Cardiac septum (tissue), 1 donor: ENCODE measurements at regions not wholly inside any gene's neighbourhood (a gene's known extent, or its start where the extent isn't known, plus 50 kb on each side); places are given as distances from the start of the nearest gene placed in this dataset.
"Not testable (repeated sequence)": the region's sequence is repeated elsewhere in the genome, so short reads cannot be mapped to it uniquely, and the experiment has no call there.

Source experiments
- DNase-seq: peaks from one replicate; pipeline ENCODE4 v3.0.0-alpha.2; 2020; ENCODE audit warnings: low spot score
- intact Hi-C: fragments of 100-400 bp; cut with DNase I; formaldehyde crosslinking; loops from one replicate; pipeline ENCODE4 v1.14.0; 2022
- donor health status: DM: no; HTN: no; CAD: no.

- intact Hi-C loops, DNase-seq: not testable (repeated sequence)
These were observed 351.2 kb upstream of the PIK3R1 start for GRCh38 chr5:67864335-67864734.

GRCh38 chr5:67858471-67859031, 357.0 kb upstream of the PIK3R1 start:
- no peak for DNase-seq
- intact Hi-C loops: no loop called here

DNA sequence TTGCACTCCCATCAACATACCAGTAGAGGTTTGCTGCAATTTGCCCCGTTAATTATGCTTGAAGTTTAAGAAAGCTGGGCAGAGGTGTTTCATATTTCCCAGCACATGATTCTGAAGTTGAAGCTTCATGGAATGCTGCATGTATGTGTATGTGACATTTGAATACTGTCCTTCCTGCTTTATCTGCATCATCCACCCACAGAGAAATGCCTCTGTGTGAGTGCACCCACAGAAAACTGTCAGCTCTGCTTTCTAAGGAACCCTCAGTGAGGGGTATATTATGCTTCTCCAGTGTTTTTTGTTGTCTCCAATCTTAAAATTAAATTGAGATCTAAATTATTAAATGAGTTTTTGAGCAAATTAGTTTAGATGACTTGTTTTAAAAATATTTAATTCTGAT, 358.1 kb upstream of the PIK3R1 start:
- intact Hi-C loops: no loop called here
- no peak for DNase-seq

GRCh38 chr5:67855523-67855922, 360.0 kb upstream of the PIK3R1 start:
- intact Hi-C loops: no loop called here
- DNase-seq: no peak

GRCh38 chr5:67850906-67851305, 364.6 kb upstream of the PIK3R1 start:
- intact Hi-C loops: not testable (repeated sequence)

GRCh38 chr5:67844924-67845323, 370.6 kb upstream of the PIK3R1 start:
- no peak for DNase-seq
- intact Hi-C loops: no loop called here

More at GRCh38 chr5:67850906-67851305, 364.6 kb upstream of the PIK3R1 start:
- not testable (repeated sequence) for DNase-seq

GRCh38 chr5:67842806-67843205, 372.8 kb upstream of the PIK3R1 start:
- DNase-seq: no peak
- intact Hi-C loops: no loop called here

- intact Hi-C loops: not testable (repeated sequence)
These were observed 378.3 kb upstream of the PIK3R1 start for GRCh38 chr5:67837225-67837624.

DNA sequence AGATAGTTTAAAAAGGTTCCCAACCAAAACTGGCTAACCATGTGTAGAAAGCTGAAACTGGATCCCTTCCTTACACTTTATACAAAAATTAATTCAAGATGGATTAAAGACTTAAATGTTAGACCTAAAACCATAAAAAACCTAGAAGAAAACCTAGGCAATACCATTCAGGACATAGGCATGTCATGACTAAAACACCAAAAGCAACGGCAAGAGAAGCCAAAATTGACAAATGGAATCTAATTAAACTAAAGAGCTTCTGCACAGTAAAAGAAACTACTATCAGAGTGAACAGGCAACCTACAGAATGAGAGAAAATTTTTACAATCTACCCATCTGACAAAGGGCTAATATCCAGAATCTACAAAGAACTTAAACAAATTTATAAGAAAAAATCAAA, 379.1 kb upstream of the PIK3R1 start:
- intact Hi-C loops, DNase-seq: not testable (repeated sequence)

More at GRCh38 chr5:67837225-67837624, 378.3 kb upstream of the PIK3R1 start:
- not testable (repeated sequence) for DNase-seq

DNA sequence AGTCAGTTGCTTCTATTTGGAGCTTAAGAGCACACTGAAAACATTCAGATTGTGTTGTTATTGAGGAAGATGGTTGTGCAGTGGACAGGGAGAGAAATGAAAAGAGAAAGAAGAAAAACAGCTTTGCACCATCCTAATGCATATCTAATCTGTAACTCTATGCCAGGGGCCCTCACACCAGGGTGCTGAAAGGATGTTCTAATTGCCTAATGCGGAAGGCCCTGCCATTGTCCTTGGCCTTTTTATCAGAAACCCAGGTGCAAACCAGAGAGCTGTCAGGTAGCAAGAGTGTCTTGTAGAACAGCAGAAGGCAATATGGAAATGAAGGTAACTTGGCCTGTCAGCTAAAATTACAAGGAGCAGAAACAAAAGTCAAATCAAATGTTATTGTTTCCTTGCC, 384.5 kb upstream of the PIK3R1 start:
- DNase-seq: no peak
- intact Hi-C loops: no loop called here

GRCh38 chr5:67827541-67827940, 388.0 kb upstream of the PIK3R1 start:
- intact Hi-C loops: no loop called here
- no peak for DNase-seq

GRCh38 chr5:67824852-67825251, 390.7 kb upstream of the PIK3R1 start:
- DNase-seq: no peak
- intact Hi-C loops: no loop called here

GRCh38 chr5:67817652-67818051, 397.9 kb upstream of the PIK3R1 start:
- intact Hi-C loops: no loop called here
- DNase-seq: no peak

DNA sequence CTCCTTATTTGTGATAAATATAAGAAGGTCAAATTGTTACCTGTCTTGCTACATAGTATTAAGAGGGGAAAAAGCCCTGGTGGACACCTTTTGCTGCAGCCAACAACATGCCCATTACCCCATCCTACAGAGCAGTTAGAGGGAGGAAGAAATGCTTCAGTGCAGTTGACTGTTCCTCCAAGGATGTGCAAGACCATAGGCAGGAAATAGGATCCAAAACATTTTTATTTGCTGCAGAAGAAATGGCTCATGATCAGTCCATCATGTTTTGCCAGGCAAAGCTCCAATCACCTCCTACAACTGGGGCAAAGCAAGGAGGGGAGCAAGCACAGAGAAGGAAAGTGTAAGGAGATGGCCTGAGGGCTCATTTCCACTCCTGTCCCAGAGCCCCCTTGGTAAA, 399.1 kb upstream of the PIK3R1 start:
- no peak for DNase-seq
- intact Hi-C loops: no loop called here

DNA sequence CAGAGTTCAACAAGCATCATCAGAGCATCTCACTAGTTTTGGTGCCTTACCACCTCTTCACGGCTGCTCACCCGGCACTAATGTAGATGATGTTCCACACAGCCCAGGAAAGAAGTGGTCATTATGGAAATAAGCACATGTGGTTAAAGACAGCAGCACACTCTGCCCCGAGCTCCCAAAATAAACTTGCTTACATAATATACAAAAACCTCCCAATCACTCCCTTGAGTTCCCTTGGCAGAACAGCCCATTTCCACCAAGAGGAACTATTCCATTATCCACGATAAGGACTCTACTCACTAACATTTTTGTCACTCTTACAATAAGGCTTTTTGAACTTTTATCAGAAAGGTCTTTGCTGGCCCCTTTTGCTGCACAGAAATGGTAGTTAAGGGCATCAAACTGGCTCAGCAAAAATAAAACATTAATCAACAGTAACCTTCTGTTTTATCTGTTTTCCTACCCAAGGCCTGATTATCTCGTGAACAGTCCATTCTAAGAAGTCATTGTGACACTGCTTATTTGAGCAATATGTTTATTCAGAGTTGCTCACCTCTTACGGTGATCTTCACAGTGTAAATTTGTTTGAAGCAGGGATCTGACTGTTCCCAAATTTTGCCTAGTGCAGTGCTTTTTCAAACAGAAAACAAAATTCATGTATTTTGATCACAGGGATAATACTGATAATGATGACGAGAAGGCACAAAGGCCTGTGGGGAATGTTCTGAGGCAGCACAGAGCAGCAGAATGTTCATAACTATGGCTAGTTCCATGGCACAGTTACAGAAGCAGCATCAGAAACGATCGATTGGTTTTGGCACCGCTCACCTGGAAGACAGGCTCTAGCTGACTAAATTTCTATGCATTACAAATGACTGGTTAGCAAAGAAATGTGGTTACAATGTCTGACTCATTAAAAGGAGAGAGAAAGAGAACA, 399.8 kb upstream of the PIK3R1 start:
- DNase-seq: no peak
- intact Hi-C loops: loop anchor here (2.0 kb wide), 1 partner anchor 167 kb away; no protein-coding TSS in a partner anchor

DNA sequence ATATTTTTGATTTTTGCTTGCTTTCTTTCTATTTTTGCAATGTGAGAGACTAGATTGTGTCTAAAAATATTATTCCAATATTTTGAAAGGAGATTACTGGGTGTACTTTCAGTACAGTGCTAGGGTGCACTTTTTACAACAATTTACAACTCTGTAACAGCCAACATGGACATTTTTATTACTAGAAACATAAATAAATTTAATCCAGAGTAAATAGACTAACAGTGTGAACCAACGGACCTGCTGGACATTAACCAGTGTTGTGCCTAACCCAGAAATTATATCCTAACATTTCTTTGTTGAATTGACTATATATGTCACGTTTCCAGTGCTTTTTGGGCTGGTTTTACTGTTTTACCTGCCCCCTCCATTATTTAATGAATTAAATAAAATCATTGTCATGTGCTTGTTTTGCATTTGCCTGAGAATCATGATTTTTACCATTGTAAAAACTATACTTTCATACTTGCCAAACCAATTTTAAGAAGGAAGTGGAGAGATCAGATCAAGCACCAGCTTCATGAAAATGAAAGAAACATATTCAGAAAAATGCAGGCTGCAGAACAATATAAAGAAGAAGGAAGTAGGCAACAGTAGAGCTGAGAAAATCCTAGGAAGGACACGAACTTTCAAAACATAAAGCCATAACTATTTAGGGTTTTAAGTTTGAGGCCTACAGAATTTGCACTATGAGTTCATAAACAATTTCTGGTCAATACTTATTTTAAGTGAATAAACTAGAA, 400.8 kb upstream of the PIK3R1 start:
- intact Hi-C loops: loop anchor here (2.0 kb wide), 1 partner anchor 166 kb away; no protein-coding TSS in a partner anchor
- DNase-seq: no peak

DNA sequence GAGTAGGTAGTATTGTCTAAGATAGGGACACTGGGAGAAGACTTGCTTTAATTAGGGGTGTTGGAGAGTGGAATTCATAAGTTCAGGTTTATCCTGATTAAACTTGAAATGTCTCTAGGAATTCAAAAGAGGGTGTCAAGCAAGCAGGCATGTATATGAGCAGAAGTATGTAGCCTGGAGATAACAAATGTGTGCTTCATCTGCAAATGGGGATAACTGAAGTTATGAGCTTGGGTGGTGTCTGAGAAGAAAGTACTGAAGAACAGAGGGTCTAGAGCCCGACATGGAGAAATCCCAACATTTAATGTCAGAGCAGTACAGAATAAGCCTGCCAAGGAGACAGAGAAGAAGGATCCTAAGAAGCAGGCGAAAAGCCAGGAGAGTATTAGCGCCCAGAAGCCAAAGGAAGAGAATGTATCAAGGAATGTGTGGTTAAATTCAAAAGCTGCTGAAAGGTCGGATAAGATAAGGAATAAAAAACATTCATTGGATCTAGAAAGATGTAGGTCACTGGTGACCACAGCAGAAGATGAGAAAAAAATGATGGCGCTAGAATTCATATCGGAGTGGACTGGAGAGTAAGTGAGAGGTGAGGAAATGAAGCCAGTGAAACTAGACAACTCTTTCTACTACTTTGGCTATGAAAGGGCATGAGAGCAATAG, 401.5 kb upstream of the PIK3R1 start:
- intact Hi-C loops: loop anchor here (2.0 kb wide), 1 partner anchor 165 kb away; no protein-coding TSS in a partner anchor
- DNase-seq: no peak

DNA sequence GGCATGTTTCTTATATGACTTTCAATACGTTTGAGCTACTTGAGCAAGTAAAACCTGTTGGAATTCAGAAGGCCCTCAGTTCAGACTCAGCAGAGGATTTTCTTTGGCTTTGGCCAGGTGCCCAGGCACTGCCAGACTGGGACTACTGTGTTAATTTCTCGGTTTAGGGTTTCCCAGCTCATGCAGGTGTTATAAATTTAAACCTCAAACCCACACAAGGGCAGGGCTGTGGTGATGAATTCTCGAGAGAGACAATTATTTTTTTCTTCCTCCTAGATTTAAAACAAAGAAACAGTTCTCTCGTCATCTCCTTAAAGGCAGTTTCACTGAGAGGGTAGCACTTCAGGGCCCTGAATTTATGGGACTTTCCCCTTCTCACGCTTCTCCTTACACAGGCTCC, 406.0 kb upstream of the PIK3R1 start:
- DNase-seq: no peak
- intact Hi-C loops: loop anchor here (5.0 kb wide), 3 partner anchors 63 to 443 kb away; no protein-coding TSS in a partner anchor

- no peak for DNase-seq
- intact Hi-C loops: loop anchor here (5.0 kb wide), 3 partner anchors 64 to 444 kb away; no protein-coding TSS in a partner anchor
These were observed 407.2 kb upstream of the PIK3R1 start for GRCh38 chr5:67808340-67808739.
